GM18858 (cell line): ENCODE measurements at regions not wholly inside any gene's neighbourhood (a gene's known extent, or its start where the extent isn't known, plus 50 kb on each side); places are given as distances from the start of the nearest gene placed in this dataset.
"Not testable (repeated sequence)": the region's sequence is repeated elsewhere in the genome, so short reads cannot be mapped to it uniquely, and the experiment has no call there.

Experiments used
- ATAC-seq: cut with Tn5 transposase; IDR thresholded peaks from one replicate; pipeline ENCODE4 v1.9.1; 2021; ENCODE audit not compliant: unreplicated experiment

DNA sequence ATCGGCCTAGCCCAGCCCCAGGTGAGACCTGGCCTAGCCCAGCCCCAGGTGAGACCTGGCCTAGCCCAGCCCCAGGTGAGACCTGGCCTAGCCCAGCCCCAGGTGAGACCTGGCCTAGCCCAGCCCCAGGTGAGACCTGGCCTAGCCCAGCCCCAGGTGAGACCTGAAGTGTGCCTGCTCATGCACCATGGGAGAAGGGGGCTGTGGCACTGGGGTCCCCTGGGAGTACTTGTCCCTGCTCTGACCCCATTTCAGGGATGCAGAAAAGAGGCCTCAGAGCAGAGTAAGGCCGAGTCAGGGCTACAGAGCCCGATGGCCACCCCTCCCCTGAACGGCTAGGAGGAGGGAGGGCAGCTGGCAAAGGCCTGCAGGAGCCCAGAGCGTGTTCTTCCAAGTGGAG, 129.6 kb downstream of the CRYBB2 start:
- not testable (repeated sequence) for ATAC-seq

DNA sequence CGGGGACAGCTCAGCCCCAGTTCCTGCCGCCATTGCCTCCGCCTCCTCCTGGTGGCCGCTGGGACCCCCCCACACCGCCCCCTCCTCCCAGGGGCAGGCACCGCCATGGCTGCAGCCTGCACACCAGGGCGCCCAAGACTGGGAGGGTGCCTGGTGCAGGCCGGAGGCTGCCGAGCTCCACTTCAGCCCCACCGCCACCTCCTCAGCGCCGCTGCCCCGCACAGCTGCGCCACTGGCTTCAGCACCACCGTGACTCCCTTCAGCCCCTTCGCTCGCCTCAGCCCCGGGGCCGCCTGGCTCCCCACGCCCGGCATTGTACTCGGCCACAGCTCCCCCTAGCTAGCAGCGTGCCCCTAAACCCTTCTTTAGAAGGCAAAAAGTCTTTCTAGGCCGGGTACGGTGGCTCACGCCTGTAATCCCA, 131.1 kb downstream of the CRYBB2 start:
- no peak for ATAC-seq

DNA sequence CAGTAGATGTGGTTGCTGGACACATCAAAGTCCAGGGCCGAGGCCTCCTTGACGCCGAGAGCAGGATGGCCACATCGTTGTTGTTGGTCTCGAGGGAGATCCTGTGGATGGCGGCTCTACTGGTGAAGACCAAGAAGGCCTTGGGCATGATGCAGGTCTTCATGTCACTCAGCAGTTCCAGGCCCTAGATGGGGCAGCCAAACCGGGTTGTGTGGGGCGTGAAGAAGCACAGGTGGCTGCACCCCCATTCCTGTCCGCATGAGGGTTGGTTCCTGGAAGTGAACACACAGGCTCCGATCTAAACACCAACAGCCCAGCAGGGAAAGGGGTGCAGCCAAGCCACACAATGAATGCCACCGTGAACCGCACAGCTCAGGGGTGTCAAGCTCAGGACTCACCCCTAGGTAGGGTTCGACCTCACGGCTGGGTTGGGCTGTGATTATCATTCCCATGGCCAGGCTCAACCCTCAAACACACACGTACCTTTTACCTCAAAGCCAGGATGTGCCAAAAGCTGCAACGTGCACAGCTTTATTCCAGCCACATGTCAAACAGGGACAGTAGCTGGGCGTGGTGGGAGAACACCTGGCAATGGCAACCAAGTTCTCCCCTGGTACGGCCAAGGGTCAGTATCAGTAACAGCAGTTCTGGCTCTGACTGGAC, 132.3 kb downstream of the CRYBB2 start:
- no peak for ATAC-seq

DNA sequence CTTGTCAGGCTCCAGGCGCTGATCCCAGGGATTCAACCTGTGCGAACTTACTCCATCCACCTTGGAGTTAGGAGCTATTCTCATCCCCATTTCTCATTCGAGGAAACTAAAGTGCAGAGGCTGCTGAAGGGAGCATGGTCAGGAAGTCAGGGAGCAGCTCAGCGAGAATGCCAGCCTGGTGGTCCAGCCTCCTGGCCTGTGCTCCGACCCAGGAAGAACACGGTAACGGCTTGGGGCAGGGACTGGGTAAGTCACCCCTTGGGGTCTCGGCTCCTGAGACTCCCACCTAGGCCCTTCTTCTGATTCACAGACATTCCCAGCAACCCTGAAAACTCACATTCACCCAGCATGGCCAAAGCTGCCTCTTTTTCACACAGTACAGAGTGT, 132.8 kb downstream of the CRYBB2 start:
- ATAC-seq: no peak

DNA sequence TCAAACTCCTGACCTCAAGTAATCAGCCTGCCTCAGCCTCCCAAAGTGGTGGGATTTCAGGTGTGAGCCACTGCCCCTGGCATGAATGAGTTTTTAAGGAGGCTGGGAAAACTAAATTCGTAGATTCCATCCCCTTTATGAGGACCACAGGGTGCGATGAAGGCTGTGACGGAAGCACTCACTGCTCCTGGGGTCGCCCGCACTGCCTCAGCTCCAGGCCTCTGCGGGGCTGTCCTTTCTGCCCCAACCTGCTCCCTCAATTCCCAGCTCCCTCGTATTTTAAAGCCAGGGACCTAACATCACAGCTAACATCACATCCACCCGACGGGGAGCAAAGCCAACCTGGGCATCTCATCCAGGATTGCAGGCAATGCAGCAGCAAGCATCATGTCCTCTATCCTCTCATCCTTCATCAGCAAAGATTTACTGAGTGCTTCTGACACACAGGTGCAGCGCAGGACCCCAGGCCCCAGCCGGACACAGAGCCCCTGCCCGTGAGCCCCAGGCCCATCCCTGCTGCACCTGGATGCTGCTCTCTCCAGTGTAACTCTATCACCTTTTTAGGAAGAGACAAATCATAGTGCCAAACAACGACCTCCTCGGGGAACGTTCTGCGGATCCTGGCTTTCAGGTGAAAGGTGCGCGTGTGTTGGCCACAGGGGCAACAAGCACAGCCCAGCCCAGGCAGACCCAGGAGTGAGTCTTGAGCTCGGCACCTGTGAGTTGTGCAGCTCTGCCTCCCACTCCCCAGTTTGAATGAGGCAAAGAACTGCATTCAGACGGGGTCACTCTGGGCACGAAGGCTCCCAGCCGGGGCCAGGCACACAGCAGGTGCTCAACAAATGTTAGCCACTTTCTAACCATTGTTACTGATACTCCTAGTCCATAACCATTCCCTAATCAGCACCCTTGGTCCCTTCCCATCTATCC, 134.3 kb downstream of the CRYBB2 start:
- ATAC-seq: no peak

DNA sequence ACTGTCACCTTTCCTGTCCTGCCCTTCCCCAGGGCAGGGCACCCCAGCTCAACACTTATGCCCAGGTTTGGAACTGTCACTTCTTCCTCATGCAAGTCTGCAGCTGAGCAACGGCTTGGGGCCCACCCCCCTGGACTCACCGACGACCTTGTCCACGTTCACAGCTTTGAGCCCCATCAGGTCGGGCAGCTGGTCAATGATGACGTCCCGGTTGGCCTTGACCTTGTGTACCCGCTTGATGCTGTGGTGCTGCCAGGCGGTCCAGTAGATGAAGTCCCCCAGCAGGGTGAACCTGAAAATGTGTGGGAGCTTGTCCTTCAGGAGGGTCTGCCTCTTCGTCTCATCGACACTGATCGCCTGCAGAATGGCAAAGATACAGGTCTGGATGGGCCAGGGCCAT, 135.0 kb downstream of the CRYBB2 start:
- no peak for ATAC-seq

DNA sequence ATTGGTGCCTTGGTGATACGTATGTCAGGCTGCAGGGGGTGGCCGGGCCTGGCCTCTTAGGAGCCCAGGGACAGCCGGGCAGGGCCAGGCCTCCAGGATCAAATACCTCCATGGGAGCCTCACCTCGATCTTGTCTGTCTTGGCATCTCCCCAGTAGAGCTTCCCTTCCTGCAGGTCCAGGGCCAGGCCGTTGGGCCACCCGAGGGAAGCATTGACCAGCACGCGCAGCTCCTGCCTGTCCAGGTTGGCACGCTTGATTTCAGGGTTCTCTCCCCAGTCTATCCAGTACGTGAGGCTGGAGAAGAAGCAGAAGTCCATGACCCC, 137.7 kb downstream of the CRYBB2 start:
- ATAC-seq: no peak

DNA sequence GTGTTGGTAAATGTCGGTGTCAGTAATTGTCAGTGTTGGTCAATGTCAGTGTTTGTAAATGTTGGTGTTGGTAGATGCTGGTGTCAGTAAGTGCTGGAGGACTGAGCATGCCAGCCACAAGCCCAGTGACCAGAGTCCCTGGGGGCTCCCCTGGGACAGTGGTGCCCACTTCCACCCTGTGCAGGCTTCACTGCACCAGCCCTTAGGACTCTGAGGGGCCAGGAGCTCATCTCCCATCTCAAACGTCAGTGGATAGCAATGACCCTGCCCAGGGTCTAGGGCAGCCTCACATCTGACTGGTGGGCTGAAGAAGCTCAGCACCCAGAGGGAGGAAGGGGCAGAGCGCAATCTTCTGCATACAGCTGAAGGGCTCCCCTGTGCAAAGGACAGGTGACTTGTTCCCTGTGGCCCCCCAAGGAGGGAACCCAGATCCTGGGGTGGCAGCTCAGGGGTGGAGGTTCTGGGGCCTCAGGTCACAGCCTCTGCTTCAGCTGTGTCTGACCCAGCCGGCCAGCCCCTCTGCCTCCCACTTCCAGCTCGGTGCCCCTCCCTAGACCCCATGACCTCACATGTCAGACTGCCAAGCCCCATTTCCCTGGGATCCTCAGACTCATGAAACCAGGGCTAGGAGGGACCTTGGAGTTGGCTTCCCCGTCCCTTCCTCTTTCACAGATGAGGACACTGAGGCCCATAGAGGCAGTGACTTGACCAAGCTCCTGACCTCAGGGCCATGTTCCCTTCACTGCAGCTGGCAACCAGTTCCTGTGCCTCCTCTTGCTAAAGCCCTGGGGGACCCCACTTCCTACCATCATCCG, 138.4 kb downstream of the CRYBB2 start:
- ATAC-seq: no peak

DNA sequence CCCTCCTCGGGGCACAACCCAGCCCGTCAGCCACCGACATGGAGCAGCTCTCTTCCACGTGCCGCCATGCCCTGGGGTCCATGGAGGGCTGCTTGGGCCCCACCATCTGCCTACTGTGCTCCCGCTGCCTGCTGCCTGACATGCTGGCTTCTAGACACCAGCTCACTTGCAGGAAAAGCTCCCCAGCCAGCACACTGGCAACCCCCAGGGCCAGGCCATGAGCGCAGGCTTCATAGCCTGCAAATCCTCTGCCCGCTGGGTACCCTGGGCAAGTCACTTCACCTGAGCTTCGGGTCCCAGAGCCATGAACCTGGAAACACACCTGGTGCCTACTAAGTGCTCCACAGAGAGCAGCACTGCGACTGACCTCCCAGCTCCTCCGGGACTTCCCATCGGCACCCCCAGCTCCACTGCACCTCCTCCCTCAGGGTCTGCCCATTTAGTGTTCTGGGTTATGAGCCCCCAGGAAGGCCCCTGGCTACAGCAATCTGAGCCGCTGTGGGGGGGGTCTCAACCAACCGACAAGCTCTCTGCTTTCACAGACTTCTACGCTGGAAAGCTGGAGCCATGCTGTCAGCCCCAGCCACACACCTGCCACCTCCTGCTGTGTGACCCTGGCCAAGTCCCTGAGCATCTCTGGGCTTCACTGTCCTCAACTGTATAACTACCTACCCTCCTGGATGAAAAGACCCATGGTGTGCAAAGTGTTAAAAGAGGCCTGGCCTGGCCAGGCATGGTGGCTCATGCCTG, 139.2 kb downstream of the CRYBB2 start:
- ATAC-seq: no peak

DNA sequence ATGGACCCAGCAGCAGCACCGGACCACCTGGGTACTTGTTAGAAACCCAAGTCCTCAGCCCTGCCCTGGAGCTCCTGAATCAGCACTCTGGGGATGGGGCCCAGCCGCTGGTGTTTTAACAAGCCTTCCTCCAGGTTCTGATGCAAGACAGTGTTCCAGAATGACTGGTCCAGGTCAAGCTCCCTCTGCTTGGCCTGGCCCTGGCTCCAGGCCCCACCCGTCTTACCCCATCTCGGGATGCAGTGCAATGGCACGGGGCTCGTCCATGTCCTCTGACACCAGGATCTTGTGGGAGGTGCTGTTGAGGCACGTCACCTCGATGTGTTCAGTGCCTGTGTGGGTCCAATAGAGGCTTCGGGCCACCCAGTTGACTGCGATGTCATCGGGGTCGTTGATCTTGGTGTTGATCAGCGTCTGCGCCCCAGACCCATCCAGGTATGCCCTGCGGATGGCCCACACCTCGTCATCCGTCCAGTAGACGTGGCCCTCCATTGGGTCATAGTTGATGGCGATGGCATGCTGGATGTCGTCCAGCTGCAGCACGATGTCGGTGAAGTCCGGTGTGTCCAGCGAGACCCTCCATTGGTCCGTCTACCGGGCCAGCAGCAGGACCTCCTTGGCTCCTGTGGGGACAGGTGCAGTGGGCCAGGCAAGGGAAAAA, 140.3 kb downstream of the CRYBB2 start:
- no peak for ATAC-seq

DNA sequence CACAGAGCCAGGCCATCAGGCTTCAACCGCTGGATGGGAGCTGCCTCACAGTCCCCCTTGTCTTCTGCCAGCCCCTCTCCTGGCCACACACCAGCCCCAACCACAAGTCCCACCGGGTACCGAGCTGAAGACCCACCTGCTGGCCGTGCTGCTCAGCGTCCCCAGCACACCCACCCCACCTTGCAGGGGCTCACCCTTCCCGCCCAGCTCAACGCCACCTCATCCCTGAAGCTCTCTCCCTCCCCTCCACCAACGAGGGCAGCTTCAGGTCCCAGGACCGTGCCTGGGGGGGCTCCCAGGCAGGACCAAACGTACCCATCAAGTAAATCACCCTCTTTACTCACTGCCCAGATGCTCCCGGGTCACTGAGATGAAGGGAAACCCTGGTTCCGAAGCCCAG, 141.0 kb downstream of the CRYBB2 start:
- ATAC-seq: no peak

DNA sequence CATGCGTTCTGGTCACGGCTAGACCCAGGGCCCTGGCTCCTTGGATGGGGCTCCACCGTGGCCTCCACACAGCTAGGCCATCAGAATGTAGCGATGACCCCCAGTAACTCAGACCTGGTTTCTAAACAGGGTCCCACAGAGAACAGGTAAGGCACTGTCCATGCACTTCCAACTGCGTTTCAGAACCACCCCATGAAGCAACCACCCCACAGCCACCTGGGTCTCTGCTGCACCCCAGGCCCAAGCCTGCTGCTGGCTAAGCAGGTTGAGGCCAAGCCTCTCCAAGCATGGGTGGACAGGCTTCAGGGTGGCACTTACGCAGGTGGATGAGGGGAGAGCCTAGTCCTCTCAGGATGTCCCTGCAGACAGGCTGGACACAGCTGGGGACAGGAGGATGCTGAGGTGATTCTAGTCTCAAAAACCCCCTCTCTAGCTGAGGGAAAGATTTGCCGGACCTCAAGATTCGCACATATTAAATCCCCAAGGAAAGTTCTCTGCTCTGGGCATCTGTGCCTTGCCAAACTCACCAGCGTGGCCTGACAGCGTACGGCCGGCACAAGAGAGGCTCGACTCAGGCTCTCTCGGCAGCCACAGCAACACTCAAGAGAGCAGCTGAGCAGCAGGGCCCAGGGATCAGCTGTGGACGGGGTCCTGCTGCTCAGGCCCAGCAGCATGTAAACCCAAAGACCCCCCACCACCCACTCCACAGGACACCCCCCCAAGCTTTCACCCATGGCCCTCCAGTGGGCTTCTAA, 141.6 kb downstream of the CRYBB2 start:
- no peak for ATAC-seq

DNA sequence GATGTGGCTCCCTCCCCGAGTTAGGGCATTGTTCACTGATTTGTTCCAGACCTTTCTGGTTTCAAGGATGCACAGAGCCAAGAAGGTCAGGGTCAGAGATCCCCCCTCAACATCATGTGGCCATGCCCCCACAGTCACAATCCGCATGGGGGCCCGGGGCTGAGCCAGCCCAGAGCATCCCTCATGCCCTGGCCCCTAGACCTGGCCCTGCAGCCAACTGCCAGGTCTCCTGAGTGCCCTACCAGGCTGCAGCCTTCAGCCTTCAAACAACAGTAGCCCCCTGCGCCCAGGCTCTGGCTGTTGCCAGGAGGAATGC, 142.4 kb downstream of the CRYBB2 start:
- ATAC-seq: no peak

DNA sequence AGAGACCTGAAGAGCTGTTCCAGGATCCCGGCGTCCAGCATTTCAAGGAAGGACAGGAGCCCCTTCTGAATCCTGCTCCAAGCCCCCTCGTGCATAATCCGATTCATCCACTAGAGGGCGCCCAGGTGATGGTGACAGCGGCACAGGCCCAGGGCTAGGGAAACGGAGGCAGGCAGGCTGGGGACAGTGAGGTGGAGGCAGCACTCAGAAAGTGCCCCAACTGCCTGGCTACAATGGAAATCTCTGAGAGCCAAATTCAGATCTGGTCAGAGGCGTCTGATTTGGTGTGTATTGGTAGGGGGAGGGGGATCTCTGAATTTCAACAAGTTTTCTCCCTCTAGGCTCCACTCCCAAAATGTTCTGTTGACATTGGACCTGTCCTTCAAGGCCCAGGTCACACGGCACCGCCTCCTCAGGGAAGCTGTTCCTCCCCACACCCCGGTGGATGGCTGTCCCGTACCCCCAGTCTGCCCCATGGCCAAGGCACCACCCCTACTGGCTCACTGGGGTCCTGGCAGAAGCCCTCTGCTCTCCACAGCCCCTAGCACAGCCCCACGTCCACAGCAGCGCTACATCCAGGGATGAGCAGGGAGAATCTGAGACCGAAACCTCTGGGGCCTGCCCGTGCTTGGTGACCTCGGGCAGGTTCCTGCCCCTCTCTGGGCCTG, 142.9 kb downstream of the CRYBB2 start:
- ATAC-seq: no peak

DNA sequence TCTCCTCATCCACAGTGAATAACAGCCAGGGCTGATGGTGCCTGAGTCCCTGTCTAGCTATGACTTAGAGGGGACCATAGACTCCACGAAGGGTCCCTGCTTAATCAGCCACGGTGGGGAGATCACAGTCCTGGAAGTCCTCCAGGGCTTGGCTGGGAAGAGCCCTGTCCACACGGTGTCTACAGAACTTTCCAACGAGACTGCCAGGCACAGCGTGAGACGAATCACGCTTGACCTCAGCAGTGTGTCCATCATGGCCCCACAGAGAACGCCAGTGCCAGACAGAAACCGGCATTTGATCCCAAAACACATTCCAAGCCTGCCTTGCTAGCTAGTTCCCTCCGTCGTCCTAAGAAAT, 143.4 kb downstream of the CRYBB2 start:
- ATAC-seq: no peak

DNA sequence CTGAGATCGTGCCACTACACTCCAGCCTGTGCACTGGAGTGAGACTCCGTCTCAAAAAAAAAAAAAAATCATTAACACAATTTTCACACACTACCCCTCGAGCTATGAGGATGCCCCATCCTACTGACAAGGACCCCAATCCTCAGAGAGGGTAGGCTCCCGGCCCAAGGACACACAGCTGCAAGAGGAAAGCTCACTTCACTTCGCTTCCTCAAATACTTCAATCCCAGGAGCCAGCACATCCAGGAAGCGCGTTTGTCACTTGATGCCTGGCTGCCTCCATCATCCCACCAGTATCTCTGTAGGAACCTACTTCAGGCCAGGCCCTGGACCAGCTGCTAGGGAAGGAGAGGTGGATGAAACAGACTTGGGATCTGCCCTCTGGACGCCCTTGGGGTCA, 144.0 kb downstream of the CRYBB2 start:
- no peak for ATAC-seq

DNA sequence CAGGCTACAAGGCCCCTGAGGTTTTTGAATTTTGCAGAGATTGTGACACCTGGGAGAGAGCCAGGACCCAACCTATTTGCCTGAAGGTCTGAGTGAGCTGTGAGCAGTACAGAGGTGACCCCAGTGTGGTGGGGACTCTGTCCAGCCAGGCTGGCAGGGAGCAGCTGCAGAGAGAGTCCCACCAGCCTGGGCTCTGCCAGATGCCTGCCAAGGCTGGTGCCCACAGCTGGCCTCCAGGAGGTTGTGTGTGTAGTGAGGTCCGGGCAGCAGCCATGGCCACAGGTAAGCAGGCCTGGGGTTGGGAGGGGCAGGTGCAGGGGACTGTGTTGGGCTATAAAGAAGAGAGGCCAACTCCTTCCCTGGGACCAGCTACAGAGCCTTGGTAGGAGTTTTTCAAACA, 144.8 kb downstream of the CRYBB2 start:
- ATAC-seq: no peak

DNA sequence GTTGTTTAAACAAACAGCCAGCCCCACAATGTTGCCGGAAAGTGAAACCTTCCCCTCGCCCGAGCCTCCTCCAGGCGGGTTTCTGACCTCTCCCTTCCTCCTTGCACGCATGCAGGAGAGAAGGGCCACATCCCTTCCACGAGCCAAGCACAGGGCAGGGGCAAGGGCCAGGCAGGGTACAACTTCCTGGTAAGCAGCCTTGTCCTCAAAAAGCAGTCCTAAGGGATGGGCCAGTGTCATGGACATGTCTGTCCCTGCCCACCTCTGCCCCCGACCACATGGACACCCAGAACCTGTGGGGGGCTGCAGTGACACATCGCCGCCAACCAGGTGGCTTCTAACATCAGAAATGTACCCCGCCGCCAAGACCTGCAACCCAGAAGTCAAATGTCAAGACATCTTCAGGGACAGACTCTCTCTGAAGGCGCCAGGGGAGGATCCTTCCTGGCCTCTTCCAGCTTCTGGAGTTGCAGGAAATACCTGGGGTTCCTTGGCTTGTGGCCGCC, 145.3 kb downstream of the CRYBB2 start:
- ATAC-seq: no peak

DNA sequence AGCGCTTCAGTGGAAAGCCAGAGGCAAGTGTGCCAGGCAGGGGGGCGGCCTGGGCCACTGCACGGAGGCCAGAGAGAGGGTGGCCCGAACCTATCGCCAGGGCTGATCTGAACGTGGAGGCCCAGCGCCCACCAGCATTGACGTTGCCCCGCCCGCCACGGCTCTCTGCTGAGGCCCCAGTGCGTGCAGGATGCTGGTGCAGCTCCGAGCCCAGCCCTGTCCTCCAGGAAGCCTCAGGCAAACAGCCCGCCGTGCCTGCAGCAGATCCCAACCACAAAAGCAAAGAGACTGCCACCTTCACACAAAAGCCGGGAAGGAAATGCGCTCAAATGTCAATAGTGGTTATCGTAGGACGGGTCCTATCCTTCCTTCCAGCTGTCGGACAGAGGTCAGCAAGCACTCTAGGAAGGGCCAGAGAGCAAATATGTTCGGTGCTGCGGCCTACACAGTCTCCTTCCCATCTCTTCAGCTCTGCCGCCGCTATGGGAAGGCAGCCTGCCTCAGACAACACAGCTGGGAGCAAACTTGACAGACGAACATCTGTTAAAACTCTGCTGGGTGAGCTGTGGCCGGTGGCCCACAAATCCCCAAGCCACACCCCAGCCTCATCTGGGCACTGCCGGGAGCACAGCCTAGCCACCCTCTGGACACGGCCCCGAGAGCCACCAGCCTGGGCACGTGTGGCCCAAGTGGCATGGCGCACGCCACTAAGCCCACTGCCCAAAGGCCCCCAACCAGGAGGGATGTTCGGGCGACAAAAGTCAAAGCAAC, 146.2 kb downstream of the CRYBB2 start:
- ATAC-seq: no peak
